ENCODE measurements at regions not wholly inside any gene's neighbourhood (a gene's known extent, or its start where the extent isn't known, plus 50 kb on each side); places are given as distances from the start of the nearest gene placed in this dataset.
A peak's percentile ranks its signal among the peaks of the same experiment; 100 is the strongest.

DNA sequence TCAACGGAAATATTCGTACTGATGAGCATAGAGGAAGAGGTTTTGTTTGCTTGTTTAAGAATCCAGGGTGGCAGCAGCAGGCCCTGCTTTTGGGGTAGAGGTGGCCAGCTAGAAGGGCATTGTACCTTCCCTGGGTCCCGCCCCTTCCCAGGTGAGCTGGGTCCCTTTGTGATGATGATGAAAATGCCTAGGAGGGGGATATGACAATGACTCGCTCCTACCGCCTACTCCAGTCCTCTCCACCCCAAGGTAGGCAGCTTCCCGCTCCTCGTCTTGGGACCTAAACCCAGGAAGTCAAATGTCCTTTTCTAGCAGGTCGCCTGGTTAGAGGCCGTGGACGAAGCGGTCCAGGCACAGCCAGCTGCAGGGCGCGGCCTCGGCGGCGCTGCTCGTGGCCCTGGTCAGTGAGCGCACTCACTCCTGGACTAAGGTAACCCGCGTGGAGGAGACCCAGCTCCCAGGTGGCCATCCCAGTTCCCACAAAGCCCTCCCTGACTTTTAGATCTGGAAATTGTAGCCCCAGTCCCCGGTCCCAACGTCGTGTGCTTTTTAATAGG lies 141.4 kb downstream of the LSMEM1 start:
- no peak for DNase-seq (ENCODE audit: low read depth)
- H3K4me3 ChIP-seq (replicated peaks; ENCODE audit: low read depth, low read length) = no peak overlapping the region
- TF ChIP-seq, protein P1, sequence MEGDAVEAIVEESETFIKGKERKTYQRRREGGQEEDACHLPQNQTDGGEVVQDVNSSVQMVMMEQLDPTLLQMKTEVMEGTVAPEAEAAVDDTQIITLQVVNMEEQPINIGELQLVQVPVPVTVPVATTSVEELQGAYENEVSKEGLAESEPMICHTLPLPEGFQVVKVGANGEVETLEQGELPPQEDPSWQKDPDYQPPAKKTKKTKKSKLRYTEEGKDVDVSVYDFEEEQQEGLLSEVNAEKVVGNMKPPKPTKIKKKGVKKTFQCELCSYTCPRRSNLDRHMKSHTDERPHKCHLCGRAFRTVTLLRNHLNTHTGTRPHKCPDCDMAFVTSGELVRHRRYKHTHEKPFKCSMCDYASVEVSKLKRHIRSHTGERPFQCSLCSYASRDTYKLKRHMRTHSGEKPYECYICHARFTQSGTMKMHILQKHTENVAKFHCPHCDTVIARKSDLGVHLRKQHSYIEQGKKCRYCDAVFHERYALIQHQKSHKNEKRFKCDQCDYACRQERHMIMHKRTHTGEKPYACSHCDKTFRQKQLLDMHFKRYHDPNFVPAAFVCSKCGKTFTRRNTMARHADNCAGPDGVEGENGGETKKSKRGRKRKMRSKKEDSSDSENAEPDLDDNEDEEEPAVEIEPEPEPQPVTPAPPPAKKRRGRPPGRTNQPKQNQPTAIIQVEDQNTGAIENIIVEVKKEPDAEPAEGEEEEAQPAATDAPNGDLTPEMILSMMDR (IDR thresholded peaks at IDR 0.05; ENCODE audit: low read length, missing control alignments) = no peak

DNA sequence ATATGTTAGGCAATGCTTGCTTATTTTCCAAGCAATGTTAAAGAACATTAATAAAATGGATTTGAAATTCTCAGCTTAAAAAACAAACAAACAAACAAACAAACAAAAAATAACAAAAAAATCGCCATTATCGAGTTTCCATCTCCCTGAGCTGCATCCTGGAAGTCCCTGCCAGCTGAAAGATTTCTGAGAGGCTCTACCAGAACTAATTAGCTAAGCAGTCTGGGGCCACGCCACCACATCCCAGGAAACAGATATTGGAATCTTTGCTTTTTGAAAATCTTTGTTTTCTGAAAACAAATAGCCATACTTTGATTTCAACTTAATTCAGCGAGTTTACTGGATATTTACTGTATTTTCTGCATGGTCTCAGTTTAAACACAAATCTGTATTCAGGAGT lies 143.6 kb downstream of the LSMEM1 start:
- TF ChIP-seq, protein P1 (IDR thresholded peaks at IDR 0.05; ENCODE audit: low read length, missing control alignments) = no peak
- no peak overlapping the region for H3K4me3 ChIP-seq (replicated peaks; ENCODE audit: low read depth, low read length)
- no peak for DNase-seq (ENCODE audit: low read depth)

DNA sequence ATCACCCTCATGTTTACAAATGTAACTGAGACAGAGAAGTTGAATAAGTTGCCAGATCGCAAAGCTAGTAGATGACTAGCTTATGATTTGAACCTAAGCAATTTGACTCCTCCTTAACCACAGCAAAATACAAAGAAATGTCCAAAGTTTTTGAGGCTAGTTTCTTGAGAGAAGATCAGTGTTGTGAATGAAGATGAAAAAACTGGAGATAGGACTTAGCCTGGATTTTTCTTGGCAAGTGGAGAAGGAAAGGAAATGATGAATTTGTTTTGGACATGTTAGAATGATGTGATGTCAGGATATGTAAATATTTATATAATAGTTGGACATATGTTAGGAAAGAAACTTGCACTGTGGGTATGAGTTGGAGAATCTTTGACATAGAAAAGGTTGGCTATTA lies 149.8 kb downstream of the LSMEM1 start:
- DNase-seq (ENCODE audit: low read depth) = peak; percentile 78
- TF ChIP-seq, protein P1 (IDR thresholded peaks at IDR 0.05; ENCODE audit: low read length, missing control alignments) = no peak

DNA sequence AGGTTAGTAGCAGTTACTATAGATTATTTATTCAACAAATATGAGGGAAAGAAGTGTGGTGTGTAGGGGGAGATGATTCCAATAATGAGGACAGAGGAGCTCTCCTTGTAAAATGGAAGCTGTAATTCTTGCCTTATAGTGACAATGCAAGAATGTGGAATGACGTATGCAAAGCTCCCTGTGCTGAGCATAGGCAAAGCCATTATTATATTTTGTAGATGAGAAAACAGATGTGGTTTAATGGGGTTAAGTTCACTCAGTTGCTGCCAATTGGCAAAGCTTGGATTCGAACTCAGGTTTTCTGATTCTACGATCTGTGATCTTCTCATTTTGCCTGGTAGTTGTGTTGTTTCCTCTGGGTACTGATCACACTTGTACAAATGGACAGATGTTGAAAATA lies 153.3 kb downstream of the LSMEM1 start:
- TF ChIP-seq, protein P1 (IDR thresholded peaks at IDR 0.05; ENCODE audit: low read length, missing control alignments) = no peak
- no peak for DNase-seq (ENCODE audit: low read depth)

More for the DNA sequence above, 149.8 kb downstream of the LSMEM1 start:
- no peak overlapping the region for H3K4me3 ChIP-seq (replicated peaks; ENCODE audit: low read depth, low read length)

DNA sequence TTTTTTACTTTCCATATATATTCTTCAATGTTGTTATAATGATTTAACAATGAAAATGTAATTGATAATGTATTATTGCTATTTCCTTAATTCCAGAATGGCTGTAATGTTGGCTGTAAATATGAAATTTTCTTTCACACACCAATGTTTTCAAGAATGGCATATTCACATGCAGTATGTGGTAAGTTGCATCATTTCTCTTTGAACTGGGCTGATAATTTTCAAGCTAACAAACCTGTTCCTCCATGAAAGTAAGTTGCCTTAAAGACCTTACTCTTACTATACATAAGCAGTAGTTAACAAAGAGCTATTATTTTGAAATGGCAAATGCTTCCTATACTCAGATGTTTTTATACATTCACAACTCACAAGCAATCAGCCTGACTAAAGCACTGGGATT lies 154.5 kb downstream of the TMEM168 start:
- H3K4me3 ChIP-seq (replicated peaks; ENCODE audit: low read depth, low read length) = no peak overlapping the region
- DNase-seq (ENCODE audit: low read depth) = no peak
- TF ChIP-seq, protein P1 (IDR thresholded peaks at IDR 0.05; ENCODE audit: low read length, missing control alignments) = no peak

More for the DNA sequence above, 153.3 kb downstream of the LSMEM1 start:
- H3K4me3 ChIP-seq (replicated peaks; ENCODE audit: low read depth, low read length) = no peak overlapping the region

DNA sequence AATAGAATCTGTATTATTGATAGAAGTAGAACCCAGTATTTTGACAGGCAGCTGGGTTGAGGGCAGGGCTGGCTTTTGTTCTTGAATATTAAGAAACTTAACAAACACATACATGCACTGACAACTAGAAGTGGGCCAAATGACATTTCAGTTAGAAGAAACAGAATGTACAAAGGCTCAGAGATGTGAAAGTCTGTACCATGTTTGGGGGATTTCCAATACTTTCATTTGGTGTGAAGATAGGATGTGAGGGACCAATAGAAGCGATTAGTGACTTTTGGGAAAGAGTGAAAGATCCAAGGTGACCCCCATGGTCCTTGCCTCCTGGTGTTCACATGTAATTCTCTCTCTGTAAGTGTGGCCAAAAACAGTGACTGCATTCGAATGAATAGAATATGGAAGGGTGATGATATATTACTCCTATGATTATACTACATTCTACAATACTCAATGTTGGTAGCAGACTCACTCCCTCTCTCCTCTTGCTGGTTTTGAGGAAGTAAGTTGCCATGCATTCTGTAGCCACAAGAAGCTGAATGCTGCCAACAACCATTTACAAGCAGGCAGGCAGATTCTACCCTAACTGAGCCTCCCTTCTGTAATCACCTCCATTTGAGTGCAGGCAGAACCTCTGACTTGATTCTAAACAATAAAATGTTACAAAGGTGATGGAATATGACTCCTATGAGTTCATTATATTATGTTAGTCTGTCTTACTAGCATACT lies 151.4 kb downstream of the TMEM168 start:
- DNase-seq (ENCODE audit: low read depth) = no peak
- TF ChIP-seq, protein P1 (IDR thresholded peaks at IDR 0.05; ENCODE audit: low read length, missing control alignments) = no peak
- H3K4me3 ChIP-seq (replicated peaks; ENCODE audit: low read depth, low read length) = no peak overlapping the region

DNA sequence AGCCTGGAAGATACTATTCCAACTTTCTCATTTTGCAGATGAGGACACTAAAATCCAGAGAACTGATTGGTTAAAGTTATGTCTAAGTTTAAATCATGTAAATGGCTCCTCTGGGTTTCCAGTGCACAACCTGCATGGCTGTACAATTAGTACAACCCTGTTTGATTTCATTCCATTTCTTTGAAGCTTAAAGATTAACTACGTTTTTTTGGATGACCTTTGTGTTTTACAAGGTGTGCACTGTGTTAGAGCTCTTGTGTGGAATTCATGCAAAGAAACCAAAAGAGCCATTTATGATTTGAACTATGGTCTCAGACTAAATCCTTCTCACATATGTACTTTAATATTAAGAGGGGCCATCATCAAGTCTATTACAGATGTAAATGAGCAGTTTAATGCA lies 149.5 kb downstream of the TMEM168 start:
- no peak overlapping the region for H3K4me3 ChIP-seq (replicated peaks; ENCODE audit: low read depth, low read length)
- no peak for DNase-seq (ENCODE audit: low read depth)
- TF ChIP-seq, protein P1 (IDR thresholded peaks at IDR 0.05; ENCODE audit: low read length, missing control alignments) = no peak

All from fibroblast of pulmonary artery (primary cell).